Thoracic aorta (tissue), 2 donors: ENCODE measurements at regions not wholly inside any gene's neighbourhood (a gene's known extent, or its start where the extent isn't known, plus 50 kb on each side); places are given as distances from the start of the nearest gene placed in this dataset.

ENCODE experiments used
- ATAC-seq: fragments of 150-250 bp; one replicate; pipeline ENCODE4 v1.8.0; 2017; ENCODE audit warnings: low read depth; ENCODE audit not compliant: insufficient number of reproducible peaks, low FRiP score
- DNase-seq: peaks from one replicate; pipeline ENCODE4 v3.0.0-alpha.2; 2020; ENCODE audit warnings: low spot score
- H3K27ac ChIP-seq, 2 donors: fragments of 200-600 bp; sonication (generic); 1 replicate in 1 of 2; 2 replicates in 1 of 2; pipeline ENCODE4 v1.5.1; 2016; ENCODE audit warnings: mild to moderate bottlenecking in 2 of 2, moderate library complexity in 2 of 2
- H3K27me3 ChIP-seq: fragments of 200-600 bp; sonication (generic); replicated peaks from 2 replicates; pipeline ENCODE4 v1.6.0; 2016; ENCODE audit warnings: mild to moderate bottlenecking; ENCODE audit not compliant: insufficient read depth
- H3K36me3 ChIP-seq: fragments of 200-600 bp; sonication (generic); one replicate; pipeline ENCODE4 v1.5.1; 2016
- H3K4me1 ChIP-seq, 2 donors: fragments of 200-600 bp; sonication (generic); 1 replicate in 1 of 2; 2 replicates in 1 of 2; pipeline versions ENCODE4 v1.5.1 to v1.6.0; 2016; ENCODE audit warnings: low read depth in 2 of 2, mild to moderate bottlenecking in 1 of 2; ENCODE audit not compliant: control insufficient read depth in 1 of 2
- H3K4me3 ChIP-seq: fragments of 200-600 bp; sonication (generic); 2 replicates; pipeline ENCODE4 v1.5.1; 2016; ENCODE audit warnings: mild to moderate bottlenecking
- H3K9me3 ChIP-seq: fragments of 200-600 bp; sonication (generic); 2 replicates; pipeline ENCODE4 v1.5.1; 2016
- TF ChIP-seq, protein P1 (sequence below): fragments of 200-600 bp; sonication (generic); IDR thresholded peaks from one replicate; pipeline ENCODE4 v1.5.1; 2019; ENCODE audit warnings: antibody characterized with exemption

DNA sequence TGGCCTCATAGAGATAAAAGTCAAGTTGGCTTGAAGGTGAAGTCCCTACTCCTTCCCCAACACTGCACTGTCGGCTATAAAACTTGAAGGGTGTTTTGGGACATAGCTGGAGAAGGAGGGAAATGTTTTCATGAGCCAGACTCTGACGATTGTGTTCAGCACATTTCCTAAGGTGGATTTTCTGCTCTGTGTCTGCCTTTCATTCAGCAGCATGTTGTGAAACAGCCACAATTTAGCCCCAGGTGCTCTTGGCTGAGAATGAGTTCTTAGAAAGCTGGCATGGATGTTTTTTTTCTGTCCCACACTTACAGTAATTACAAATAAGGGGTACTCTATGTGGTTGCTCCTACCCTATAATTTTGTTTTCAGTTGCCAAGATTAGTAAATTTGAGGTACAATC, 492.4 kb downstream of the MCTP2 start:
- Histone ChIP-seq H3K4me3 (no peak overlapping the region), H3K9me3 (no peaks in the 10 kb centered on the region), H3K36me3 (no peaks in the 10 kb centered on the region), H3K4me1 (peaks cover 0 to 3% of the 10 kb centered on the region in 2 donors), H3K27me3 (no peaks in the 10 kb centered on the region), H3K27ac (no peak overlapping the region)
- ATAC-seq (no peak), DNase-seq (no peak)
- TF ChIP-seq, protein P1, sequence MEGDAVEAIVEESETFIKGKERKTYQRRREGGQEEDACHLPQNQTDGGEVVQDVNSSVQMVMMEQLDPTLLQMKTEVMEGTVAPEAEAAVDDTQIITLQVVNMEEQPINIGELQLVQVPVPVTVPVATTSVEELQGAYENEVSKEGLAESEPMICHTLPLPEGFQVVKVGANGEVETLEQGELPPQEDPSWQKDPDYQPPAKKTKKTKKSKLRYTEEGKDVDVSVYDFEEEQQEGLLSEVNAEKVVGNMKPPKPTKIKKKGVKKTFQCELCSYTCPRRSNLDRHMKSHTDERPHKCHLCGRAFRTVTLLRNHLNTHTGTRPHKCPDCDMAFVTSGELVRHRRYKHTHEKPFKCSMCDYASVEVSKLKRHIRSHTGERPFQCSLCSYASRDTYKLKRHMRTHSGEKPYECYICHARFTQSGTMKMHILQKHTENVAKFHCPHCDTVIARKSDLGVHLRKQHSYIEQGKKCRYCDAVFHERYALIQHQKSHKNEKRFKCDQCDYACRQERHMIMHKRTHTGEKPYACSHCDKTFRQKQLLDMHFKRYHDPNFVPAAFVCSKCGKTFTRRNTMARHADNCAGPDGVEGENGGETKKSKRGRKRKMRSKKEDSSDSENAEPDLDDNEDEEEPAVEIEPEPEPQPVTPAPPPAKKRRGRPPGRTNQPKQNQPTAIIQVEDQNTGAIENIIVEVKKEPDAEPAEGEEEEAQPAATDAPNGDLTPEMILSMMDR = no peak

DNA sequence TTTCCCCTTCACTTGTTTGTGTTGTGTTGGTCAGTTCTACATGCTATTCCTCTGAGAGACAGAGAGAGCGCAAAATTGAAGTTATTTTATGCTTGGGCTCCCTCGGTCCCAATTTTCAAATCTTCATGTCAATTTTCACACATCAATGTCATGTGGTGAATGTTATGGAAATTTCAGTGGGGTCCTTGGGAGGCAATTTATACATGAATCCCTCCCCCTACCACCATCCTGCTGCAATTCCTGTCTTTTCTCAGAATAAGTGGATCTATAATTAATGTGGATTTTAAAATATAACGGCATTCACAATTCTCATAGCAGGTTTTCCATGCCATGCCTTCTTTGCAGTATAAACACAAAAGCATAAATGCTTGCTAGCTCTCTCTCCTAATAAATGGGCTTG, 499.9 kb downstream of the MCTP2 start:
- no peak for ATAC-seq
- Histone ChIP-seq H3K9me3 (no peaks in the 10 kb centered on the region), H3K27ac (no peak overlapping the region), H3K27me3 (no peaks in the 10 kb centered on the region), H3K36me3 (no peaks in the 10 kb centered on the region), H3K4me3 (no peak overlapping the region), H3K4me1 (no peaks in the 10 kb centered on the region)
- TF ChIP-seq, protein P1 = no peak
- no peak for DNase-seq

DNA sequence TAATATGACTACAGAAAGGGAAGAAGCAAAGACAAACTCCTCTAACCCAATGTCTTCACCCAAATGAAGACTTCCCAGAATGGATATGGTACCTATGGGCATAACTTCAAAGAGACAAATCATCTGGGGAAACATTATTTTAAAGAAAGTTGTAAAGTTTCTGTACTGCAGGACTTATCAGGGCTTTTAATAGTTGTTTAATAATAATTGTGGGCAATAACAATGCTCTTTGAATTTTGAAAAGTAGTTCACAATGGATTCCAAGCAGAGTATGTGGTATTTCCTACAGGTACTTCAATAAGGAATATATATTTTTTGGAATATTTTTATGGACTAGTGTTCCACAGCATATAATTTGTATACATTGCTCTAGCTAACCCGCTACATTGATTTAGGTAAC, 503.1 kb downstream of the MCTP2 start:
- Histone ChIP-seq H3K36me3 (no peaks in the 10 kb centered on the region), H3K4me3 (no peak overlapping the region), H3K27ac (no peak overlapping the region), H3K27me3 (no peaks in the 10 kb centered on the region), H3K9me3 (no peaks in the 10 kb centered on the region), H3K4me1 (no peaks in the 10 kb centered on the region)
- TF ChIP-seq, protein P1 = no peak
- ATAC-seq = no peak
- no peak for DNase-seq

DNA sequence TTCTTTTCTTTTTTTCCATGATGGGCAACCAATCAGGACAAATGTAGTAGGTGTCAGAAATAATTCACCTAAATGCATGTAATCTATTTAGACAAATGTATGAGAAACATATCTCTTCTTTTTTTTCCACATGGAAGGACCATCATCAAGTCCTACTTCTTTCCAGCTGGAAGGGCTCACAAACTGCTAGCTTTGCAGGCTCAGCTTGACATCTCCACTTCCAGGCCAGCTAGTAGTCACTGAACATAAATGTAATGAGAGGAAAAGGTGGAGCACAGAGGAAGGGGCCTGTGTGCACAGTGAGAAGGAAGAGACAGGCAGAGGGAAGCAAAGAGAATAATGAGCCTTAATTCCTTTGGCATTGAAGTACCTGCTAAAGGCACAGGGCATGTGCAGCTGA, 504.9 kb downstream of the MCTP2 start:
- TF ChIP-seq, protein P1 = no peak
- DNase-seq (no peak), ATAC-seq (no peak)
- Histone ChIP-seq H3K36me3 (no peaks in the 10 kb centered on the region), H3K27ac (no peak overlapping the region), H3K4me3 (no peak overlapping the region), H3K9me3 (no peaks in the 10 kb centered on the region), H3K27me3 (no peaks in the 10 kb centered on the region), H3K4me1 (no peaks in the 10 kb centered on the region)

DNA sequence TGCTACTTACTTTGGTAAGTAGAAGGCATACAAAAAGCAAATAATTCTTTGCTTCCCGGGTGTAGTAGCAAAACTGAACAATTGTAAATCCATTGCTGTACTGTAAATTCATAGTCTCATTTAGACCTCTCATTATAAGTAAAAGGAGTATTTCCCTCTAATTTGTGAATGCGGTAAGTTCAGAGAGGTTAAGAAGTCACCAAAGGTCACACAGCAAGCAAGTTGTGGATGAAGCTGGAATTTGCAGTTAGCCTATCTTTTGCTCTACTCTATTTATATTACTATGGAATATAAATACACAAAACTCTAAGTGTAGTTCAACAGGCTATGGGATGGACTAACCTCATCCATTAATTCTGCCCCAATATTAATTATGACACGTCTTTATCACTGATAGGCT, 508.3 kb downstream of the MCTP2 start:
- Histone ChIP-seq H3K4me3 (no peak overlapping the region), H3K27me3 (no peaks in the 10 kb centered on the region), H3K27ac (no peak overlapping the region), H3K9me3 (no peaks in the 10 kb centered on the region), H3K4me1 (peaks cover 0 to 4% of the 10 kb centered on the region in 2 donors), H3K36me3 (no peaks in the 10 kb centered on the region)
- TF ChIP-seq, protein P1 = no peak
- ATAC-seq (no peak), DNase-seq (no peak)
